IPS-NIHi7 (cell line): ENCODE measurements at regions not wholly inside any gene's neighbourhood (a gene's known extent, or its start where the extent isn't known, plus 50 kb on each side); places are given as distances from the start of the nearest gene placed in this dataset.
A peak's percentile ranks its signal among the peaks of the same experiment; 100 is the strongest.

Experiments used
- DNase-seq: peaks from one replicate; pipeline ENCODE4 v3.0.0; 2012; ENCODE audit warnings: mixed read lengths; ENCODE audit errors: extremely low spot score

- no peak for DNase-seq
These were observed 415.3 kb upstream of the IRX4 start for GRCh38 chr5:2297991-2298390.

- DNase-seq: no peak
These were observed 412.8 kb upstream of the IRX4 start for GRCh38 chr5:2295476-2295875.

DNA sequence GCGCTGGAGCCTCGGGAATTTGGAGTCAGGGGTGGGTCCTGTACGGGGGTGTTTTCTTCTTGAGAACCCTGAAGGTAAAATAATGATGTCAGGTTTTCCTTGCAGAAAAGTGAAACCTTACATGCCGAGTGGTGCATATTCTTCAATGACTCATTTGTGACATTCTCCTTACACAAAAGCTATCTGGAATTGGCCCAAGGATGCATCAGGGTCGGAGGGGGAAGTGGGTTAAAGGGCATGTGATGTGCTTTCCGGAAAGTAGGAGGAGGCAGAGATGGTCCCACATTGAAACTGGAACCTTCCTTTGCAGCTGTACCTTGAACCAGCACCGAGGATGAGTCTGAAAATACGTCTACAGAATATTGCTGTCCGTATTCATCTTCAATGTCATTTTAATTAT, 411.2 kb upstream of the IRX4 start:
- no peak for DNase-seq

- DNase-seq: no peak
These were observed 408.6 kb upstream of the IRX4 start for GRCh38 chr5:2291146-2291840.

GRCh38 chr5:2289380-2289779, 406.7 kb upstream of the IRX4 start:
- no peak for DNase-seq

DNA sequence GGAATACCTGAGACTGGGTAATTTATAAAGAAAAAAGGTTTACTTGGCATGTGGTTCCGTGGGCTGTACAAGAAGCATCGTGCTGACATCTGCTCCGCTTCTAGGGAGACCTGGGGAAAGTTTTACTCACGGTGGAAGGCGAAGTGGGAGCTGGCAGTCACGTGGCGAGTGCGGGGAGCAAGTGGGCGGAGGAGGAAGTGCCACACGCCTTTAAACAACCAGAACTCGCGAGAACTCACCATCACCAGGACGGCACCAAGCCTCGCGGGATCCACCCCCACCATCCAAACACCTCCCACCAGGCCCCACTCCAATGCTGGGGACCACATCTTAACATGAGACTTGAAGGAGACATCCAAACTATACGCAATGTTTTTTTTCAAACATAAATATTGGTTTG, 406.2 kb upstream of the IRX4 start:
- DNase-seq: no peak

GRCh38 chr5:2288466-2288865, 405.7 kb upstream of the IRX4 start:
- no peak for DNase-seq

GRCh38 chr5:2286250-2286649, 403.5 kb upstream of the IRX4 start:
- no peak for DNase-seq

GRCh38 chr5:2284678-2285077, 402.0 kb upstream of the IRX4 start:
- no peak for DNase-seq

DNA sequence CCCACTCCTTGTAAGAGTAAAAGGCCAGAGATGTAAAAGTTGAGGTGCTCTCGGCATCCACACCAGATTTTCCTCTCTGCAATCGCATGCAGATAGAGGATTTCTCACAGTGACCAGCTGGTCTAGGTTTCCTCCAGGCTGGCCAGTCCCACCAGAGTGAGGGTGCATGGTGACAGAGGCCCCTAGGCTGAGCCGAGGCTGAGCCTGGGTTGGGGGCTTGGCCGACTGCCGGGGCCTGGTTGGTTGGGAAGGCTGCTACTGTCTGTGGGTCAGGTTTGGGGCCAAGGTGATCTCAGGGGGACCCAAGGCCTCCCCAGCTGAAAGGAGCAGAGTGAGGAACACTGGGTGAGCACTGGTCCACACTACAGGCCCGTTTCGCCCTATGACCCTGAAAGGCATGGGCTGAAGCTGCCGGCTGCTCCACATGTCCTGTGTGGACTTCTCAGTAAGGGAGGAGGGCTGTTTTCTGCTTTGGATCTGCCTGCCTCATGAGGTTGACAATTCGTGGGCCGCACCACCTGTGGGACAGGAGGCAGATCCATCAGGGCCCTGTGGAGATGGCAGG, 400.8 kb upstream of the IRX4 start:
- DNase-seq: no peak

DNA sequence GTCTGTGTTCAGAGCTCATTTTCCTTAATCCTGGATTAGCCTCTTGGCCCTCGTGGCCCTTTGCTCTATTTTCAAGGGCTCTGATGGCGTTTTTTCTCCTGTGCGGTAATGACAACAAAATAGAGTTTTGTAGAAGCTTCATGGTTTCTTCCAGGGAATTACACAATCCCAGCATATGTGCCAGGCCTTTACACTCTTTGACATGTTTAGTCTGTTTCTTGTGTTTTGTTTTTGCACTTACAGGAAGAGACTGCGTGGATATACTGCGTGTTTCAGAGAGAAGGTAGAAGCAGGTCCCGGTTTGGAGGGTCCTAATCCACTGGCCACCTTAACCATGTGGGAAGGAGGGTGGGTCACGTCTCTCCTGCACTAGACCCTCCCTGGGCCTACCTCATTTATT, 400.2 kb upstream of the IRX4 start:
- no peak for DNase-seq

- no peak for DNase-seq
These were observed 399.4 kb upstream of the IRX4 start for GRCh38 chr5:2282034-2282690.

DNA sequence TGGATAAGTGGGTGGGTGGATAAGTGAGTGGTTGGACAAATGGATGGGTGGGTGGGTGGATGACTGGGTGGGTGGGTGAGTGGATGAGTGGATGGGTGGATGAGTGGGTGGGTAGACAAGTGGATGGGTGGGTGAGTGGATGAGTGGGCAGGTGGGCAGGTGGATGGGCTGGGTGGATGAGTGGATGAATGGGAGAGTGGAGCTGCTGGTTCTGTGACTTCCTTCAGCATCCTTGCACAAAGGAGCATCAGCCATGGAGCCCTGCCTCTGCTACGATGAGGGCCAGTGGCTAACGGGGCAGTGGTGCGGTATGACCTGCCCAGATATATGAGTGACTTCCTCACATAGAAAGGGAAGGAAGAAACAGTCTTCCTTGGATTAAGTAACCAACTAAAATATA, 398.7 kb upstream of the IRX4 start:
- no peak for DNase-seq

GRCh38 chr5:2280318-2280717, 397.6 kb upstream of the IRX4 start:
- no peak for DNase-seq

GRCh38 chr5:2278825-2279456, 396.2 kb upstream of the IRX4 start:
- no peak for DNase-seq

DNA sequence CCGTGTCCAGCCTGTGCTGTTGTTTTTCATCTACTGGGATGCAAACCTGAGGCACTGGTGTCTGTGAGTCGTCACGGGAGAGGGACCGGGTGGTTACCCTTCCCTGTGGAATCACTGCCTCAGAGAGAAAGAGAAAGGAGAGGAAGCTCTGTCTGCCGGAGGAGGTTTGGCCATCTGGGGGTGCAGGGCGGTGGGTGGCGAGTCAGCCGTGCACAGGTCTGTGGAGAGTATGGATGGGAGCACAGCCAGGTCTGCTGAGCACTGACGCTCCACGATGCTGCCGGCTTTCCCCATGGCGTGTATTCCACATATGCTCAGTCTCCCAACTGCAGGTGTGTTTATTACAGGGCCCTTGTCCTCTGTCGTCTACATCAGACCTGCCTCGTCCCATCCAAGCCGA, 395.2 kb upstream of the IRX4 start:
- no peak for DNase-seq

GRCh38 chr5:2276101-2276500, 393.4 kb upstream of the IRX4 start:
- DNase-seq: no peak

DNA sequence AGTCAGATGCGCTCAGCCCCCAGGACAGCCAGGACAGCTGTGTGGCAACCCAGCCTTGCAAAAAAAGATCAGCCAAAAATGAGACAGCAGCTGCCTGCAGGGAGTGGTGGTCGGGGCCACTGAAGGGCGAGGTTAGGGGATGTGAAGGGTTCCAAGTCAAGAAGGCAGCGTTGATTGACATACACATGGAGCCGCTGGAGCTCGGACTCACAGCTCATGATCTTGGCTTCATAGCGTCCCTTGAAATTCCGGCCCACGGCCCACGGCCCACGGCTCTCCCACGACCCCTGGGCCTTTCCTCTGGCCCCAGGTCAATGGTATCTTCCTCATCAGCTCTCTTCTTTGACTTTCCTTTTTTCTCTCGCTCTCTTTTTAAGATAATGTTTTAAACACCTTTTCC, 390.0 kb upstream of the IRX4 start:
- DNase-seq: no peak

GRCh38 chr5:2272039-2272438, 389.3 kb upstream of the IRX4 start:
- DNase-seq: no peak

DNA sequence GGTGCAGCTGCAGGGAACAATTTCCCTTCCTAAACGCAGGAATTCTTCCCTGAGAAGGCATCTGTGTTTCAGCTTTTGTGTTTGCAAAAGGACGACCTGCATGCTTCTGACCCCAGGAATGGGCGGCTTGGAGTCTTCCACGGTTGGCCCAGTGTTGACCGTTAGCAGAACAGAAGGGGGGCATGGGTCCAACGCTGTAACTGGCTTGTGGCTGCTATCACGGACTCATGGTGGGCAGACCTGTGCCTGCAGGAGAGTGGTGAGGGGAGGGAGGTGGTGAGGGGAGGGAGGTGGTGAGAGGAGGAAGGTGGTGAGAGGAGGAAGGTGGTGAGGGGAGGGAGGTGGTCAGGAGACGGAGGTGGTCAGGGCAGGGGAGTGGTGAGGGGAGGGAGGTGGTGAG, 388.6 kb upstream of the IRX4 start:
- DNase-seq: no peak

DNA sequence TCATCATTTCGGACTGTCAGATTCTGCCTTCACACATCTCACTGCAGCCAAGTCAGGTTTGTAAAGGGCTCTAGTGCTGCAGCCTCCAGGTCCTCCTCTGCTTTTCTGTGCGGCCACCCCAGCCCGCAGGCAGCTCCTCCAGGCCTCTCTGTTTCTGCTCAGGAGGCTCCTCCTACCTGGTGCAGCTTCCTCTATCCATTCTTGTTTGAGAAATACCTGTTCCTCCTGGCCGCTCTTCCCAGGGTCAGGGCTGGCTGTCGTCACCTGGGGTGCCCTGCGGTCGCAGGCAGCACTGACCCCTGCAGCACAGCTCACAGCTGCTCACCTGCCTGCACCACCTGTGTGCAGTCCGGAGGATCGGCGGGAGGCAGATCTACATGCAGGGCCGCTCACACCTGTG, 387.7 kb upstream of the IRX4 start:
- DNase-seq: peak; percentile 18

DNA sequence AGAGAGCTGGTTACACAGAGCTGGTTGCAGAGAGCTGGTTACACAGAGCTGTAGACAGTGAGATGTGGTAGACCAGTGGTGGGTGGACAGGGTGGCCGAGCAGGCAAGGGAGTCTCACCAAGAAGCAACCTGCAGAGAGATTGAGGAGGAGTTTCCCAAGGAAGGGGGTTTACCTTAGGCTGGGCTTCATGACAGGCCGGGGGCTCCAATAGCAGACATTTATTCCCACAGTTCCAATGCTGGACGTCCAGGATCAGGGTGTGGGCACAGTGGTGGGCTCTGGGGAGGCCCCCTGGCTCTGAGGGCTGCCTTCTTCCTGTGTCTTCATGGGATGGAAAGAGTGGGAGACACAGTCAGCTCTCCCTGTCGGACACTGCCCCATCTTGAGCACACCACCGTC, 386.9 kb upstream of the IRX4 start:
- no peak for DNase-seq

DNA sequence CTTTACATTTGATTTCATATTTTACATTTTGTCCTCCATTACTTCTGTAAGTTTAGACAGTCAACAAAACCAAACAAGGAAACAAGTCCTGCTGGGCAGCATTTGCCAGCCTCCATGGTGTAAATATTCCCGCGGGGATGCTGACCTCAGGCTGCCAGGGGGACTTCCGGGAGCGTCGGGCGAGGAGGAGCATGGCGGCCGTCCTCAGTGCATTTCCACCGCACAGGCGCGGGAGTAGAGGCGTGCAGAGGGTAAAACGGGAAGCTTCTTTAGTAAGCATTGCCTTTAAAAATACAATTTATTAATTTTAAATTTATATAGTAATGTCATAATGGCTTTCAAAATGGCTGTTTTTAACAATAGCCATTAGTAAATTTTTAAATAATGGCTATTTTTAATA, 385.3 kb upstream of the IRX4 start:
- DNase-seq: no peak
